Sciatic nerve (tissue), 2 donors: ENCODE measurements at regions not wholly inside any gene's neighbourhood (a gene's known extent, or its start where the extent isn't known, plus 50 kb on each side); places are given as distances from the start of the nearest gene placed in this dataset.

Experiments used
- ATAC-seq: fragments of 200-7000 bp; cut with Tn5 transposase; one replicate; pipeline ENCODE4 v1.9.1; 2020; ENCODE audit warnings: mild to moderate bottlenecking, moderate library complexity
- DNase-seq: peaks from one replicate; pipeline ENCODE4 v3.0.0-alpha.2; 2020; ENCODE audit warnings: low spot score
- intact Hi-C: fragments of 100-400 bp; cut with DNase I; formaldehyde crosslinking; loops from one replicate; pipeline ENCODE4 v1.14.2; 2022
- donor health status: DM: no; HTN: no; CAD: no.
- donor health status: DM: no; HTN: no; CAD: no.

DNA sequence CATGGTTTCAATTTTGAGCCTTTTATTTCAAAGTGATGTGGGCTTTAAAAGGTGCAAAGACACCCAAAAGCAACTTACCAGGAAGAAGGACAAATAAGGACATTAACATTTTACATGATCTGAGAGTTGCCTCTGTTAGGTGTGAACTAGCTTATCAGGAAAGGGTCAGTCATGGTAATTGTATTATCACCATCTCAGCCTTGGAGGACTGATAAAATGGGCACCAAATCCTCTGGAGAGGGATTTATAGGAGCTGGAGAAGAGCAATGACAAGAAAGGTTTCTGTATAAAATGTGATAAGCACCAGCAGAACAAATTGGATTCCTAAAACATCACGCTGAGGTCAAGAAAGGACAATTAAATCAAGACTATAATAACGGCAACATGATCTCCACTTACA, 217.7 kb upstream of the PRICKLE1 start:
- ATAC-seq (no peak), DNase-seq (no peak)
- intact Hi-C loops = no loop called here

- intact Hi-C loops = no loop called here
- ATAC-seq = no peak
- no peak for DNase-seq
These were observed 215.4 kb upstream of the PRICKLE1 start for GRCh38 chr12:42804928-42805327.

GRCh38 chr12:42802785-42803189, 213.2 kb upstream of the PRICKLE1 start:
- intact Hi-C loops = no loop called here
- ATAC-seq (peak; percentile 50), DNase-seq (no peak)

- DNase-seq (no peak), ATAC-seq (no peak)
- intact Hi-C loops = no loop called here
These were observed 211.7 kb upstream of the PRICKLE1 start for GRCh38 chr12:42801271-42801670.

GRCh38 chr12:42799966-42800365, 210.4 kb upstream of the PRICKLE1 start:
- ATAC-seq (no peak), DNase-seq (no peak)
- intact Hi-C loops = no loop called here

GRCh38 chr12:42798811-42799438, 209.4 kb upstream of the PRICKLE1 start:
- intact Hi-C loops = no loop called here
- ATAC-seq = no peak

GRCh38 chr12:42794806-42795205, 205.3 kb upstream of the PRICKLE1 start:
- DNase-seq = no peak
- intact Hi-C loops = no loop called here
- ATAC-seq = no peak

More at GRCh38 chr12:42798811-42799438, 209.4 kb upstream of the PRICKLE1 start:
- no peak for DNase-seq

GRCh38 chr12:42793166-42793565, 203.6 kb upstream of the PRICKLE1 start:
- ATAC-seq (no peak), DNase-seq (no peak)
- intact Hi-C loops = no loop called here

DNA sequence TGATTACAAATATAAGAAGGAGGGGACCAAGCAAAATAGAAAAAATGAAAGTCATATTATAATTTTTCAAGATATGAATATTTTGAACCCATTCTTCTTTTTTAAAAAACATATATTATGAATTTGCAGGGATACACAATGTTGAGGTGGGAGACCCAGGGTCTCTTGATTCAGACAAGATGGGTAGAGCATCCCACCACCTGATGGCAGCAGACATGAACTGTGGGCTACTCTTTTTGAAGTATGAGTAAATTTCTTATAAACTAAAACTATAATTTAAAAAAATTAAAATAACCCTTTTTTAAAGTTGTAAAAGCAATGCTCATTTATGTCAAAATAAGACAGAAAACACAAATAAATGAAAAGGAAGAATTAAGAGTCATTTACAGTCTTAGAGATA, 202.7 kb upstream of the PRICKLE1 start:
- ATAC-seq (no peak), DNase-seq (no peak)
- intact Hi-C loops = no loop called here

DNA sequence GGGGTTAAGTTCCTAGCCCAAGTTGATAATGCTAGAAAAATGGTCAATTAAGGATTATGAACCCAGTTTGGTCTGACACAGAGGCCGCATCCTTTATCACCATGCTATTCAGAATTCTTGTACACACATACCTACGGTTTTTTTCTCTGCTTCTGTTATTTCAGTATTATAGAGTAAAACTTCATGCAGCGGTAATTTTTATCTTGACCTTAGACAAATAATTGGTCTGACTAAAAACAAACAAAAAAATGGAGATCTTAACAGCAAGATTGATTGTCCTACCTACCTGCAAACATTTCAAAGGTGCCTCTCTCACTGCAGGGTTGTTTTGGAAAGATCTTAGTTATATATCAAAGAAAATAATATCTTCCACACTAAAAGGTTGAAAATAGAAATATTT, 201.9 kb upstream of the PRICKLE1 start:
- intact Hi-C loops = no loop called here
- no peak for DNase-seq
- ATAC-seq = no peak

DNA sequence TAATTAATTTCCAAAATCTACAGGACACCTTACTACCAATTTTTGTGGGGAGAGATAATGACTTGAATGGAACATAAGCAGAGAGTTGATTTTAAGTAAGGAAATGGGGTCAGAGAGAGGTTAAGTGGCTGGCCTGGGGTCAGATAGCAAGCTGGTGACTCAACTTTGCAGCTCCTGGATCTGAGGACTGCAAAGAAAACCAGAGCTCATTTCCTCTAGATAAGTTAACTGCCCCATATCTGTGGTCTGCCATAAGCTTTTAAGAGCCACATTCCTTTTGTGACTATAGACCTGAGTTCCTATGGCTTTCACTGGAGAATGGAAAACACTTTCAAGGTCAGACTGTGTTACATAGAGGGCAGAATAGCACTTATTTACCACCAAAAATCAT, 201.2 kb upstream of the PRICKLE1 start:
- ATAC-seq = peak; percentile 41
- intact Hi-C loops = no loop called here
- no peak for DNase-seq

- ATAC-seq (peak; percentile 28), DNase-seq (no peak)
- intact Hi-C loops = no loop called here
These were observed 200.5 kb upstream of the PRICKLE1 start for GRCh38 chr12:42789808-42790760.

DNA sequence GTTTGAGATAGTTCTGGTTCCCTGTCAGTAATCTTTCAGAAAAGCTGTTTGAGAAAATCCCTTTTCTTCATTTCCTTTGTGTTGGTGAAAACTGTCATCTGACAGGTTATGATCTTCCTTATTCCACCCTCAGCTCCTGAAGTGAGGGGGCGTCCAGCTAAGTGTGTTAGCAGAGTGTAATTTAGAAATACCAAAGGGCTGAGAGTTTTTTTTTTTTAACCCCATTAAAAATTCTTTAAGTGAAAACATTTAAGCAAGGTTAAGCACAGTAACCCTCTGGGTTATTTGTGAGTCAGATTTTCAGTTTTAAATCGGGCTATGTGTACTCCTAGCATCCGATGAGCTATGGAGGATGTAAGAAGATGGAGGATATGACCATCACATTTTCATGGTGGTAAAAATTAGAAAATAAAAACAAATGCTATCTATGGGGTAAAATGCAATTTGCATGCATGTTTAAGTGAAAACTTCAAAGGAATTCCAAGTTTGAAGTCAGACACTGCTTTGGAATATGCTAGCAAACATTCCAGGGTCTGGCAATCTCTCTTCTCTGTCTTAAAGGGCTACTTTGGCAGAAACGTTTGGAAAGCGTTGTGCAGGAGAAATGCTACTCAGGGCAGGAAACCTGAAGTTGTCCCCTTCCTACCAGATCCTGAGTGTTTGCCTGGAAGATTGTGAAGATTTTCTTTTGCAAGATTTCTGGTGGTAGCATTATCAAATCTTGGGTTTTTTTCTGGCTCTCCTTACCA, 197.0 kb upstream of the PRICKLE1 start:
- intact Hi-C loops = no loop called here
- DNase-seq (no peak), ATAC-seq (no peak)

- DNase-seq (no peak), ATAC-seq (no peak)
- intact Hi-C loops = no loop called here
These were observed 196.4 kb upstream of the PRICKLE1 start for GRCh38 chr12:42785944-42786343.

- no peak for ATAC-seq
- intact Hi-C loops = no loop called here
- DNase-seq = no peak
These were observed 191.1 kb upstream of the PRICKLE1 start for GRCh38 chr12:42780671-42781070.

GRCh38 chr12:42779186-42779859, 189.8 kb upstream of the PRICKLE1 start:
- DNase-seq (peak; percentile 58), ATAC-seq (peak; percentile 87)
- intact Hi-C loops = no loop called here

DNA sequence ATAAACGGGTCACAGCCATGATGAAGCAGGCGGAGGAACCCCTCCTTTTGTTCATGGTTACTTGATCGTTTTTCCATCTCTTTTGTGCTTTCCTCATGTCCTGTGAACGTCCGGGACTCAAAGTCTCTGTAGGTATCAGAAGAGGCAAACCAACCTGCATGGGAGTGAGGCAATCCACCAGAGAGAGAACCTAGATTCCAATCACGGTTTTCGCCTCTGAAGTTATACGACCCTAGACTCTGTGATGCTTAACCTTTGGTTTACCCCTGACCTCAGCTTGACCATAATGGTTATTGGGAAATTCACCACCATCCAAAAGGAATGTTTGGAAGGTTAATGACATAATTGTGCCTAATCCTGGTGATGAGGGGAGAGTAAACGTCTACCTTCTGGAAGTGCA, 186.8 kb upstream of the PRICKLE1 start:
- DNase-seq = no peak
- intact Hi-C loops = no loop called here
- no peak for ATAC-seq

DNA sequence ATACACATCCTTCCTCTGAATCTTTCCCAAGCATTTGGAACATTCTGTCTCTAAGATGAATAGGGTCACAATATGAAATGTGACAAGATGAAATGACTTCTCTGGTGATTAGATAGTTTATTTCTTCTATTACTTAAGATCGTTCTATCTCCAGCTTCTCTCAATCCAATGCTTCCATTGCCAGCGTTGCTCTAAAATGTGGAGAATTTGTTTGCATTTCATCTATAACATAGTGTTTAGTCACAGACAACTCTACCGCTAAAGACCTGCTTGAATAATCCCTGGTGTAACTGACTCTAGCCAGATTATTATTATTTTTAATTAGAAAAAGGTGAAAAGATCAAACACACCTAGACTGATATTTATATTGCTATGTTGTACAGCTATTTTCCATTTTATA, 184.7 kb upstream of the PRICKLE1 start:
- DNase-seq = no peak
- intact Hi-C loops = no loop called here
- ATAC-seq = no peak

DNA sequence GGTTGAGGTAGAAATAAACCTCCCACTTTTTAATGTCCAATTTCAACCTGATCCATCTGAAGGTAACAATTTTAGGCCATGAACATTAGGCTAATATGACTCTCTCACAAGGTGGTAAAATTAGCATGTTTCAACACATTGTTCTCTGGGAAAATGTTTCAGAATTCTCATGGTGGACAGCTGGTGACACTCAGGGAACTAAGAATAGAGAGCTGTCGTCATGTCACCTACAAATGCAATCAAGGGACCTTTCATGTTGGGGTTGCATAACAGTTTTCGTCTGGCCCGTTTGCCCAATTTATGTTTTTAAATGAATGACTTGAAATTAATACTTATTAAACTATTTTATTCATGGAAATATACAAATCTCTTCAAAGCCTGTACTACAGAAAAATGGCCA, 180.7 kb upstream of the PRICKLE1 start:
- DNase-seq (no peak), ATAC-seq (no peak)
- intact Hi-C loops = no loop called here
